Spinal cord (tissue), 9 donors: ENCODE measurements at regions not wholly inside any gene's neighbourhood (a gene's known extent, or its start where the extent isn't known, plus 50 kb on each side); places are given as distances from the start of the nearest gene placed in this dataset.

Source experiments
- DNase-seq, 6 donors: peaks; one replicate each; pipeline versions ENCODE4 v3.0.0 to v3.0.0-alpha.2; 2013 to 2015; ENCODE audit warnings: low spot score in 6 of 6, low read depth in 4 of 6
- H3K27ac ChIP-seq: one replicate; pipeline ENCODE4 v1.5.1; 2013; ENCODE audit warnings: low read depth, low read length, control low read depth
- H3K27me3 ChIP-seq: one replicate; pipeline ENCODE4 v1.6.1; 2013; ENCODE audit warnings: low read length; ENCODE audit not compliant: control insufficient read depth, insufficient read depth
- H3K36me3 ChIP-seq: one replicate; pipeline ENCODE4 v1.6.1; 2013; ENCODE audit warnings: low read length; ENCODE audit not compliant: control insufficient read depth, insufficient read depth
- H3K4me1 ChIP-seq: one replicate; pipeline ENCODE4 v1.6.1; 2013; ENCODE audit warnings: low read length; ENCODE audit not compliant: control insufficient read depth, insufficient read depth
- H3K4me3 ChIP-seq: one replicate; pipeline ENCODE4 v1.5.1; 2013; ENCODE audit warnings: low read depth, low read length, control low read depth
- H3K9me3 ChIP-seq: one replicate; pipeline ENCODE4 v1.6.1; 2013; ENCODE audit warnings: low read length; ENCODE audit not compliant: control insufficient read depth, insufficient read depth
- WGBS: methylation state at CpG from one replicate; pipeline ENCODE4 v1.1.5; 2013; ENCODE audit warnings: missing lambda C conversion rate; ENCODE audit not compliant: insufficient coverage; 5-methylcytosine and 5-hydroxymethylcytosine counted together
- donor health status: healthy.

- Histone ChIP-seq H3K9me3 (no peaks in the 10 kb centered on the region), H3K4me3 (no peak overlapping the region), H3K27ac (no peak overlapping the region), H3K36me3 (no peaks in the 10 kb centered on the region), H3K4me1 (no peaks in the 10 kb centered on the region), H3K27me3 (no peaks in the 10 kb centered on the region)
- WGBS, result 63% methylated on average over 2 of the region's 3 CpGs
- DNase-seq, result no peak
Measured at GRCh38 chr6:22896696-22897095, 327.3 kb downstream of the HDGFL1 start.

- Histone ChIP-seq H3K36me3 (no peaks in the 10 kb centered on the region), H3K27ac (no peak overlapping the region), H3K27me3 (no peaks in the 10 kb centered on the region), H3K4me1 (no peaks in the 10 kb centered on the region), H3K4me3 (no peak overlapping the region), H3K9me3 (no peaks in the 10 kb centered on the region)
- DNase-seq, result no peak
- WGBS, result no CpG with 5 or more reads among the region's 1 CpG
Measured at GRCh38 chr6:22899426-22899825, 330.1 kb downstream of the HDGFL1 start.

- H3K4me3 ChIP-seq, result no peak overlapping the region
- no peaks in the 10 kb centered on the region for H3K9me3 ChIP-seq
- no peaks in the 10 kb centered on the region for H3K4me1 ChIP-seq
- no peaks in the 10 kb centered on the region for H3K27me3 ChIP-seq
- peak in 1 of 6 donors; percentile 62 for DNase-seq
- no peak overlapping the region for H3K27ac ChIP-seq
- no CpG with 5 or more reads among the region's 3 CpGs for WGBS
- H3K36me3 ChIP-seq, result no peaks in the 10 kb centered on the region
Measured at GRCh38 chr6:22903826-22904225, 334.5 kb downstream of the HDGFL1 start.

- DNase-seq, result peak in 1 of 6 donors; percentile 32
- no peaks in the 10 kb centered on the region for H3K9me3 ChIP-seq
- H3K27ac ChIP-seq, result no peak overlapping the region
- no CpG with 5 or more reads among the region's 5 CpGs for WGBS
- H3K36me3 ChIP-seq, result no peaks in the 10 kb centered on the region
- H3K4me1 ChIP-seq, result no peaks in the 10 kb centered on the region
- no peak overlapping the region for H3K4me3 ChIP-seq
- no peaks in the 10 kb centered on the region for H3K27me3 ChIP-seq
Measured at GRCh38 chr6:22904431-22904830, 335.1 kb downstream of the HDGFL1 start.

- Histone ChIP-seq H3K27ac (no peak overlapping the region), H3K9me3 (no peaks in the 10 kb centered on the region), H3K36me3 (no peaks in the 10 kb centered on the region), H3K4me3 (no peak overlapping the region), H3K27me3 (no peaks in the 10 kb centered on the region), H3K4me1 (no peaks in the 10 kb centered on the region)
- DNase-seq, result no peak
- 80% methylated on average over 3 of the region's 3 CpGs for WGBS
Measured at GRCh38 chr6:22906091-22906549, 336.8 kb downstream of the HDGFL1 start.

- H3K4me1 ChIP-seq, result no peaks in the 10 kb centered on the region
- no peak overlapping the region for H3K27ac ChIP-seq
- H3K36me3 ChIP-seq, result no peaks in the 10 kb centered on the region
- no peak overlapping the region for H3K4me3 ChIP-seq
- DNase-seq, result no peak
- H3K27me3 ChIP-seq, result no peaks in the 10 kb centered on the region
- no peaks in the 10 kb centered on the region for H3K9me3 ChIP-seq
- WGBS, result 100% methylated on average over 1 of the region's 1 CpG
Measured at GRCh38 chr6:22907085-22907484, 337.7 kb downstream of the HDGFL1 start.

GRCh38 chr6:22910370-22910769 is 341.0 kb downstream of the HDGFL1 start:
- no peak overlapping the region for H3K27ac ChIP-seq
- no peaks in the 10 kb centered on the region for H3K4me1 ChIP-seq
- no peak overlapping the region for H3K4me3 ChIP-seq
- WGBS, result 87% methylated on average over 4 of the region's 4 CpGs
- no peaks in the 10 kb centered on the region for H3K27me3 ChIP-seq
- no peaks in the 10 kb centered on the region for H3K9me3 ChIP-seq
- H3K36me3 ChIP-seq, result no peaks in the 10 kb centered on the region
- DNase-seq, result no peak

GRCh38 chr6:22913612-22914011 is 344.2 kb downstream of the HDGFL1 start:
- Histone ChIP-seq H3K4me1 (no peaks in the 10 kb centered on the region), H3K27me3 (no peaks in the 10 kb centered on the region), H3K9me3 (no peaks in the 10 kb centered on the region), H3K4me3 (no peak overlapping the region), H3K27ac (no peak overlapping the region), H3K36me3 (no peaks in the 10 kb centered on the region)
- DNase-seq, result peak in 1 of 6 donors; percentile 9
- WGBS, result no CpG with 5 or more reads among the region's 2 CpGs

- WGBS, result no CpG with 5 or more reads among the region's 2 CpGs
- no peak overlapping the region for H3K4me3 ChIP-seq
- no peak for DNase-seq
- no peaks in the 10 kb centered on the region for H3K9me3 ChIP-seq
- no peak overlapping the region for H3K27ac ChIP-seq
- H3K27me3 ChIP-seq, result no peaks in the 10 kb centered on the region
- no peaks in the 10 kb centered on the region for H3K36me3 ChIP-seq
- H3K4me1 ChIP-seq, result no peaks in the 10 kb centered on the region
Measured at GRCh38 chr6:22917344-22917743, 348.0 kb downstream of the HDGFL1 start.

GRCh38 chr6:22921828-22922227 is 352.5 kb downstream of the HDGFL1 start:
- no peaks in the 10 kb centered on the region for H3K27me3 ChIP-seq
- H3K4me3 ChIP-seq, result no peak overlapping the region
- H3K36me3 ChIP-seq, result no peaks in the 10 kb centered on the region
- H3K4me1 ChIP-seq, result no peaks in the 10 kb centered on the region
- whole genome bisulfite sequencing, result no CpG with 5 or more reads among the region's 2 CpGs
- no peak overlapping the region for H3K27ac ChIP-seq
- DNase-seq, result peak in 2 of 6 donors; percentile 11 to 21
- no peaks in the 10 kb centered on the region for H3K9me3 ChIP-seq
